ENCODE measurements at regions not wholly inside any gene's neighbourhood (a gene's known extent, or its start where the extent isn't known, plus 50 kb on each side); places are given as distances from the start of the nearest gene placed in this dataset.

- Histone ChIP-seq H3K9me3 (ENCODE audit: control insufficient read depth, low read depth, low read length) (no peaks in the 10 kb centered on the region), H3K27me3 (ENCODE audit: control insufficient read depth, insufficient read depth, low read length) (no peaks in the 10 kb centered on the region), H3K36me3 (ENCODE audit: control insufficient read depth, low read depth, low read length) (no peaks in the 10 kb centered on the region), H3K27ac (ENCODE audit: low read length) (no peak overlapping the region), H3K9ac (ENCODE audit: low read length) (no peak overlapping the region), H3K4me1 (ENCODE audit: control insufficient read depth, low read depth, low read length) (no peaks in the 10 kb centered on the region), H3K4me3 (ENCODE audit: low read length) (no peak overlapping the region)
Measured at GRCh38 chr18:55839343-55839742, 251.4 kb upstream of the TCF4 start.

GRCh38 chr18:55838841-55839240 is 250.8 kb upstream of the TCF4 start:
- Histone ChIP-seq H3K9me3 (ENCODE audit: control insufficient read depth, low read depth, low read length) (no peaks in the 10 kb centered on the region), H3K9ac (ENCODE audit: low read length) (no peak overlapping the region), H3K4me1 (ENCODE audit: control insufficient read depth, low read depth, low read length) (no peaks in the 10 kb centered on the region), H3K36me3 (ENCODE audit: control insufficient read depth, low read depth, low read length) (no peaks in the 10 kb centered on the region), H3K4me3 (ENCODE audit: low read length) (no peak overlapping the region), H3K27ac (ENCODE audit: low read length) (no peak overlapping the region), H3K27me3 (ENCODE audit: control insufficient read depth, insufficient read depth, low read length) (no peaks in the 10 kb centered on the region)

GRCh38 chr18:55838319-55838718 is 250.3 kb upstream of the TCF4 start:
- no peaks in the 10 kb centered on the region for H3K36me3 ChIP-seq (ENCODE audit: control insufficient read depth, low read depth, low read length)
- H3K27ac ChIP-seq (ENCODE audit: low read length): no peak overlapping the region
- no peaks in the 10 kb centered on the region for H3K4me1 ChIP-seq (ENCODE audit: control insufficient read depth, low read depth, low read length)
- H3K4me3 ChIP-seq (ENCODE audit: low read length): no peak overlapping the region
- no peaks in the 10 kb centered on the region for H3K9me3 ChIP-seq (ENCODE audit: control insufficient read depth, low read depth, low read length)
- no peak overlapping the region for H3K9ac ChIP-seq (ENCODE audit: low read length)
- H3K27me3 ChIP-seq (ENCODE audit: control insufficient read depth, insufficient read depth, low read length): no peaks in the 10 kb centered on the region

GRCh38 chr18:55833543-55833942 is 245.6 kb upstream of the TCF4 start:
- Histone ChIP-seq H3K9me3 (ENCODE audit: control insufficient read depth, low read depth, low read length) (no peaks in the 10 kb centered on the region), H3K9ac (ENCODE audit: low read length) (no peak overlapping the region), H3K27me3 (ENCODE audit: control insufficient read depth, insufficient read depth, low read length) (no peaks in the 10 kb centered on the region), H3K4me3 (ENCODE audit: low read length) (no peak overlapping the region), H3K27ac (ENCODE audit: low read length) (no peak overlapping the region), H3K36me3 (ENCODE audit: control insufficient read depth, low read depth, low read length) (no peaks in the 10 kb centered on the region), H3K4me1 (ENCODE audit: control insufficient read depth, low read depth, low read length) (no peaks in the 10 kb centered on the region)

GRCh38 chr18:55830544-55830943 is 242.6 kb upstream of the TCF4 start:
- no peak overlapping the region for H3K9ac ChIP-seq (ENCODE audit: low read length)
- H3K4me1 ChIP-seq (ENCODE audit: control insufficient read depth, low read depth, low read length): no peaks in the 10 kb centered on the region
- H3K27me3 ChIP-seq (ENCODE audit: control insufficient read depth, insufficient read depth, low read length): no peaks in the 10 kb centered on the region
- H3K4me3 ChIP-seq (ENCODE audit: low read length): no peak overlapping the region
- H3K9me3 ChIP-seq (ENCODE audit: control insufficient read depth, low read depth, low read length): no peaks in the 10 kb centered on the region
- no peaks in the 10 kb centered on the region for H3K36me3 ChIP-seq (ENCODE audit: control insufficient read depth, low read depth, low read length)
- no peak overlapping the region for H3K27ac ChIP-seq (ENCODE audit: low read length)

- H3K9me3 ChIP-seq (ENCODE audit: control insufficient read depth, low read depth, low read length): no peaks in the 10 kb centered on the region
- H3K27ac ChIP-seq (ENCODE audit: low read length): no peak overlapping the region
- H3K4me1 ChIP-seq (ENCODE audit: control insufficient read depth, low read depth, low read length): no peaks in the 10 kb centered on the region
- no peaks in the 10 kb centered on the region for H3K27me3 ChIP-seq (ENCODE audit: control insufficient read depth, insufficient read depth, low read length)
- H3K9ac ChIP-seq (ENCODE audit: low read length): no peak overlapping the region
- H3K36me3 ChIP-seq (ENCODE audit: control insufficient read depth, low read depth, low read length): no peaks in the 10 kb centered on the region
- no peak overlapping the region for H3K4me3 ChIP-seq (ENCODE audit: low read length)
Measured at GRCh38 chr18:55821219-55821618, 233.2 kb upstream of the TCF4 start.

- H3K4me3 ChIP-seq (ENCODE audit: low read length): no peak overlapping the region
- H3K27me3 ChIP-seq (ENCODE audit: control insufficient read depth, insufficient read depth, low read length): no peaks in the 10 kb centered on the region
Measured at GRCh38 chr18:55819448-55819847, 231.5 kb upstream of the TCF4 start.

GRCh38 chr18:55818284-55818683 is 230.3 kb upstream of the TCF4 start:
- H3K4me1 ChIP-seq (ENCODE audit: control insufficient read depth, low read depth, low read length): no peaks in the 10 kb centered on the region
- no peak overlapping the region for H3K9ac ChIP-seq (ENCODE audit: low read length)
- no peak overlapping the region for H3K27ac ChIP-seq (ENCODE audit: low read length)
- H3K36me3 ChIP-seq (ENCODE audit: control insufficient read depth, low read depth, low read length): no peaks in the 10 kb centered on the region
- no peaks in the 10 kb centered on the region for H3K27me3 ChIP-seq (ENCODE audit: control insufficient read depth, insufficient read depth, low read length)
- H3K9me3 ChIP-seq (ENCODE audit: control insufficient read depth, low read depth, low read length): no peaks in the 10 kb centered on the region
- no peak overlapping the region for H3K4me3 ChIP-seq (ENCODE audit: low read length)

More at GRCh38 chr18:55819448-55819847, 231.5 kb upstream of the TCF4 start:
- Histone ChIP-seq H3K27ac (ENCODE audit: low read length) (no peak overlapping the region), H3K36me3 (ENCODE audit: control insufficient read depth, low read depth, low read length) (no peaks in the 10 kb centered on the region), H3K9ac (ENCODE audit: low read length) (no peak overlapping the region), H3K4me1 (ENCODE audit: control insufficient read depth, low read depth, low read length) (no peaks in the 10 kb centered on the region), H3K9me3 (ENCODE audit: control insufficient read depth, low read depth, low read length) (no peaks in the 10 kb centered on the region)

GRCh38 chr18:55811925-55812324 is 223.9 kb upstream of the TCF4 start:
- Histone ChIP-seq H3K4me3 (ENCODE audit: low read length) (no peak overlapping the region), H3K36me3 (ENCODE audit: control insufficient read depth, low read depth, low read length) (no peaks in the 10 kb centered on the region), H3K9me3 (ENCODE audit: control insufficient read depth, low read depth, low read length) (no peaks in the 10 kb centered on the region), H3K9ac (ENCODE audit: low read length) (no peak overlapping the region), H3K27ac (ENCODE audit: low read length) (no peak overlapping the region), H3K4me1 (ENCODE audit: control insufficient read depth, low read depth, low read length) (no peaks in the 10 kb centered on the region), H3K27me3 (ENCODE audit: control insufficient read depth, insufficient read depth, low read length) (no peaks in the 10 kb centered on the region)

- Histone ChIP-seq H3K4me1 (ENCODE audit: control insufficient read depth, low read depth, low read length) (no peaks in the 10 kb centered on the region), H3K4me3 (ENCODE audit: low read length) (no peak overlapping the region), H3K9ac (ENCODE audit: low read length) (no peak overlapping the region), H3K27ac (ENCODE audit: low read length) (no peak overlapping the region), H3K36me3 (ENCODE audit: control insufficient read depth, low read depth, low read length) (no peaks in the 10 kb centered on the region), H3K27me3 (ENCODE audit: control insufficient read depth, insufficient read depth, low read length) (no peaks in the 10 kb centered on the region), H3K9me3 (ENCODE audit: control insufficient read depth, low read depth, low read length) (no peaks in the 10 kb centered on the region)
Measured at GRCh38 chr18:55805666-55806065, 217.7 kb upstream of the TCF4 start.

- Histone ChIP-seq H3K4me3 (ENCODE audit: low read length) (no peak overlapping the region), H3K4me1 (ENCODE audit: control insufficient read depth, low read depth, low read length) (no peaks in the 10 kb centered on the region), H3K9me3 (ENCODE audit: control insufficient read depth, low read depth, low read length) (no peaks in the 10 kb centered on the region), H3K36me3 (ENCODE audit: control insufficient read depth, low read depth, low read length) (no peaks in the 10 kb centered on the region), H3K9ac (ENCODE audit: low read length) (no peak overlapping the region), H3K27ac (ENCODE audit: low read length) (no peak overlapping the region), H3K27me3 (ENCODE audit: control insufficient read depth, insufficient read depth, low read length) (no peaks in the 10 kb centered on the region)
Measured at GRCh38 chr18:55795101-55795669, 207.2 kb upstream of the TCF4 start.

GRCh38 chr18:55794288-55795052 is 206.5 kb upstream of the TCF4 start:
- H3K9me3 ChIP-seq (ENCODE audit: control insufficient read depth, low read depth, low read length): no peaks in the 10 kb centered on the region
- H3K27ac ChIP-seq (ENCODE audit: low read length): no peak overlapping the region
- H3K36me3 ChIP-seq (ENCODE audit: control insufficient read depth, low read depth, low read length): no peaks in the 10 kb centered on the region
- H3K4me3 ChIP-seq (ENCODE audit: low read length): no peak overlapping the region
- H3K27me3 ChIP-seq (ENCODE audit: control insufficient read depth, insufficient read depth, low read length): no peaks in the 10 kb centered on the region
- H3K9ac ChIP-seq (ENCODE audit: low read length): no peak overlapping the region
- no peaks in the 10 kb centered on the region for H3K4me1 ChIP-seq (ENCODE audit: control insufficient read depth, low read depth, low read length)
